Fibroblast of mammary gland (primary cell): ENCODE measurements at regions not wholly inside any gene's neighbourhood (a gene's known extent, or its start where the extent isn't known, plus 50 kb on each side); places are given as distances from the start of the nearest gene placed in this dataset.
"Not testable (repeated sequence)": the region's sequence is repeated elsewhere in the genome, so short reads cannot be mapped to it uniquely, and the experiment has no call there.

Experiments used
- DNase-seq: peaks from one replicate; pipeline ENCODE4 v3.0.0-alpha.2; 2010; ENCODE audit warnings: low read depth
- H3K4me3 ChIP-seq: 2 replicates; pipeline ENCODE4 v1.5.1; 2011; ENCODE audit warnings: low read depth, mild to moderate bottlenecking, low read length, moderate library complexity; ENCODE audit not compliant: control insufficient read depth
- TF ChIP-seq, protein P1 (sequence below): conservative IDR thresholded peaks from 2 replicates; pipeline ENCODE4 v1.5.1; 2011; ENCODE audit warnings: low read depth, low read length, inconsistent platforms; ENCODE audit not compliant: control insufficient read depth, insufficient read depth

GRCh38 chr13:91052876-91053275, 294.6 kb upstream of the MIR17HG start:
- no peak overlapping the region for H3K4me3 ChIP-seq
- DNase-seq = no peak
- TF ChIP-seq, protein P1, sequence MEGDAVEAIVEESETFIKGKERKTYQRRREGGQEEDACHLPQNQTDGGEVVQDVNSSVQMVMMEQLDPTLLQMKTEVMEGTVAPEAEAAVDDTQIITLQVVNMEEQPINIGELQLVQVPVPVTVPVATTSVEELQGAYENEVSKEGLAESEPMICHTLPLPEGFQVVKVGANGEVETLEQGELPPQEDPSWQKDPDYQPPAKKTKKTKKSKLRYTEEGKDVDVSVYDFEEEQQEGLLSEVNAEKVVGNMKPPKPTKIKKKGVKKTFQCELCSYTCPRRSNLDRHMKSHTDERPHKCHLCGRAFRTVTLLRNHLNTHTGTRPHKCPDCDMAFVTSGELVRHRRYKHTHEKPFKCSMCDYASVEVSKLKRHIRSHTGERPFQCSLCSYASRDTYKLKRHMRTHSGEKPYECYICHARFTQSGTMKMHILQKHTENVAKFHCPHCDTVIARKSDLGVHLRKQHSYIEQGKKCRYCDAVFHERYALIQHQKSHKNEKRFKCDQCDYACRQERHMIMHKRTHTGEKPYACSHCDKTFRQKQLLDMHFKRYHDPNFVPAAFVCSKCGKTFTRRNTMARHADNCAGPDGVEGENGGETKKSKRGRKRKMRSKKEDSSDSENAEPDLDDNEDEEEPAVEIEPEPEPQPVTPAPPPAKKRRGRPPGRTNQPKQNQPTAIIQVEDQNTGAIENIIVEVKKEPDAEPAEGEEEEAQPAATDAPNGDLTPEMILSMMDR = no peak

DNA sequence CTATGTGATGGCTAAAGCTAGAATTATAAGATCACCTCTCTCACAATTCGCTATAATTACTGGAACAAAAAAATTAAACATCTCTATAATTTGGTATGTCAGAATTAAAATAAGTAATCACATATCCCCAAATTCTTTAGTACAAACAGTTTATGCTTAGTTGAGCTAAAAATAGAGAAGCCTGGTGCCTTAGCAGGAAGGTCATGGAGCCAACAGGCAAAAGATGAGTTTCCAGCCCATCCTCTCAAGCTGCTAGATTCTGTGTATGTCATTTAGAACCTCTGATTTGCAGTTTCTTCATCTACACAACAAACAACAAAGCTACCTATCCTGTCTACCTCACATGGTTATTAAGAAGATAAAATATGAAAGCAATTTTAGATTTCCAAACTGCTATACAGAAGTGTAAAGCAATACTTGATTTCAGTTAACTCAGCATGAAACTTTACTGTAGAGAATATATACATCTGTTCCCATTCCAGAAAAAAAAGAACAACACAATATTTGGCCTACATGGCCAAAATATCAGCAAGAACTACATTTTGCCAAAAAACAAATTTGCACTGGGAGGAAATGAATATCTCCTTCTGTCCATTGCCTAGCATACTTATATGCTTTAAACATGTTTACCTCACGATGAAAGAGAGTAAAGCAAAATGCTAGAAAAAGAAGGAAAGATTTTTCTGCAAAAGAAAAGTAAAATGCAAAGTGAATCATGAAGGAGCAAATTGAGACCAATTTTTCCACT, 294.0 kb upstream of the MIR17HG start:
- no peak for DNase-seq
- TF ChIP-seq, protein P1 = no peak
- no peak overlapping the region for H3K4me3 ChIP-seq

DNA sequence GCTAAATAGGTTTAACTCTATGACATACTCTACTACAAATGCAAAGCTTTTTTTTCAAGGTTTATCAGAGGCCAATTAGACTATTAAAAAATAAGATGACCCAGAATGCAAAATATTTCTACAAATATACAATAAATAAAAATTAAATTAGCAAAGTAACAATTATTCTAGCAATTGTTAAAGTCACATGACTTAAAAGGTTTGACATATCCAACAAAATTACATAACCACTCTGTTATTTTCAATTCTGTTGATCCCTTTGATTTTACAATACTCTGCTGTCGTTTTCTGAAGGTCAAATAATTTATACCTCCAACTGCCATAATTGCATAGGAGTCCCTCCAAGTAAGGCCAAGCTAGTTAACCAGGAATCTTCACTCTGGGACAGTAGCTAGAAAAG, 292.6 kb upstream of the MIR17HG start:
- TF ChIP-seq, protein P1 = no peak
- H3K4me3 ChIP-seq = no peak overlapping the region
- DNase-seq = no peak

- no peak for DNase-seq
- TF ChIP-seq, protein P1 = no peak
- H3K4me3 ChIP-seq = no peak overlapping the region
Measured at GRCh38 chr13:91056746-91057145, 290.7 kb upstream of the MIR17HG start.

- H3K4me3 ChIP-seq, DNase-seq: not testable (repeated sequence)
Measured at GRCh38 chr13:91057507-91057906, 290.0 kb upstream of the MIR17HG start.

- DNase-seq = no peak
- H3K4me3 ChIP-seq = no peak overlapping the region
- TF ChIP-seq, protein P1 = no peak
Measured at GRCh38 chr13:91058066-91058465, 289.4 kb upstream of the MIR17HG start.

DNA sequence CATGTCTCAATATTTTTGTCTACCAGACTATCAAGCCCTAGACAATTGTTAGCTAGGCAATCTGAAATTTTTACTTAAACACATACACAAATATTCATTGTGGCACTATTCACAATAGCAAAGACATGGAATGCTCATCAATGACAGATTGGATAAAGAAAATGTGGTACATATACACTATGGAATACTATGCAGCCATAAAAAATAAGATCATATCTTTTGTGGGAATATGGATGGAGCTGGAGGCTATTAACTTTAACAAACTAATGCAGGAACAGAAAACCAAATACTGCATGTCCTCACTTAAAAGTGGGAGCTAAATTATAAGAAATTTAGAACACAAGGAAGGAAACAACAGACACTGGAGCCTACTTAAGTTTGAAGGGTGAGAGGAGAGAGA, 288.6 kb upstream of the MIR17HG start:
- no peak overlapping the region for H3K4me3 ChIP-seq
- TF ChIP-seq, protein P1 = no peak
- no peak for DNase-seq
